GM04504 (cell line): ENCODE measurements at regions not wholly inside any gene's neighbourhood (a gene's known extent, or its start where the extent isn't known, plus 50 kb on each side); places are given as distances from the start of the nearest gene placed in this dataset.

Source experiments
- DNase-seq: peaks from one replicate; pipeline ENCODE4 v3.0.0-alpha.2; 2012; ENCODE audit warnings: low read depth

DNA sequence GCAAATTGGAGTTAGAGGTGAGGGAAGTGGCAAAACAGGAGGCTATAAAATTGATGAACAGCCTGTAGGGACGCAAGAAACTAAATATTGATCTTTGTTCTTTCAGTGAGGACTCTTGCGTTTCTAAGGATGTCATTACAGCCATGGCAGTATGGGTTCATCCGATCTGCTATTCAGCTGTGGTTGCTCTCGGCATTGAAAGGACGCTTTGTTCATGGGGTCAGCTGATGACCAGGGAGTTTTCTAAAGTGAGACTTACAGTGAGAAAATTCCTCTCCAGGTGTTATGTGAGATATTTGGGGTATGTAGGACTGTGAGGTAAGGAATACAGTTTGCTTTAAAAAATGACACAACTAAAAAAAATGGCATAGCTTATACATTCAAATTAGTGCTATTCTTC is 52.7 kb upstream of the PELI1 start:
- DNase-seq: no peak

DNA sequence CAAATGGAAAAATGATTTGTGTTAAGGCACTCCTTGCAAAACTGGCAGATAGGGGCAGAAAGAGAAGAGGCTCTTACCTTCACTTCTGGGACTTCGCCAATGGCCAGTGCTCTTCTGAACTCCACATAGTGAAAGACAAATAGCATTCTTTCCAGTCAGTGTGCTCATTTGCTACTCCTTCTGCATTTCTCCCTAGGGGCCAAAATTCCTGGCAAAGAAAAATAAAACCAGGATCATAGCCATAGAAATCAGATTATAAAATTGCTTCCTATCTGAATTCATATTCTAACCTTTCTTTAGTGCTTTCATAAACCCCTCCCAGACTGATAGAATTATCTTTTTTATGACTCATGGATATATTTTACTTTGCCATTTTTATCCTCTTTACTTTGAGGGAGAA is 56.9 kb upstream of the PELI1 start:
- DNase-seq: no peak

DNA sequence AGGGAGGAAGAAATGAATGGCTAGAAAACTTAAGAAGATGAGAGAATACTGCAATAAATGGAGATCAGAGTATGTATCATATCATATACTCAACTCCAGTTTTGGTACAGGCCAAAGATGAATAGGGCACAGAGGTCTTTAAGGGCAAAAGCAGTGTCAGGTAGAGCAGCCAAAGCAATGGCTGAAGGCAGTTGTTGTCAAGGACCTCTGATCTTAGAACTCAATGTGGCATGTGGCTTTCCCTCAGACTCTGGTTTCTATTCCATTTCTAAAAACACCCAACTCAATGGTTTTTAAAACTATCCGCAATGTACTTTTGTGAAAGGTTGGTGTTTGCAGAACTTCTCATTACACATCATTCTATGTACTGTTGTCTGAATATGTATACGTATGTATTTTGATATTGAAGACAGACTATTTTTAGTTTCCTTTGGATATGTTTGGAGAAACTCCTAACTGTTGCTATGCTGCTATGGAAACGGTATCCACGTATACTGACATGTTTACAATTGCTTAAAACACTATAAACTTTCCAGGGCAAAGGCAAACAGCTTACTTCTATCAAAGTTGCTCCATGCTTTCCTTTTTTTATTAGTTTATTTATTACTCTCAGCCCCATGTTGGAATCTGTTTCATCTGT is 58.1 kb upstream of the PELI1 start:
- DNase-seq: peak; percentile 55

GRCh38 chr2:64203131-64203857 is 59.1 kb upstream of the PELI1 start:
- DNase-seq: peak; percentile 26

DNA sequence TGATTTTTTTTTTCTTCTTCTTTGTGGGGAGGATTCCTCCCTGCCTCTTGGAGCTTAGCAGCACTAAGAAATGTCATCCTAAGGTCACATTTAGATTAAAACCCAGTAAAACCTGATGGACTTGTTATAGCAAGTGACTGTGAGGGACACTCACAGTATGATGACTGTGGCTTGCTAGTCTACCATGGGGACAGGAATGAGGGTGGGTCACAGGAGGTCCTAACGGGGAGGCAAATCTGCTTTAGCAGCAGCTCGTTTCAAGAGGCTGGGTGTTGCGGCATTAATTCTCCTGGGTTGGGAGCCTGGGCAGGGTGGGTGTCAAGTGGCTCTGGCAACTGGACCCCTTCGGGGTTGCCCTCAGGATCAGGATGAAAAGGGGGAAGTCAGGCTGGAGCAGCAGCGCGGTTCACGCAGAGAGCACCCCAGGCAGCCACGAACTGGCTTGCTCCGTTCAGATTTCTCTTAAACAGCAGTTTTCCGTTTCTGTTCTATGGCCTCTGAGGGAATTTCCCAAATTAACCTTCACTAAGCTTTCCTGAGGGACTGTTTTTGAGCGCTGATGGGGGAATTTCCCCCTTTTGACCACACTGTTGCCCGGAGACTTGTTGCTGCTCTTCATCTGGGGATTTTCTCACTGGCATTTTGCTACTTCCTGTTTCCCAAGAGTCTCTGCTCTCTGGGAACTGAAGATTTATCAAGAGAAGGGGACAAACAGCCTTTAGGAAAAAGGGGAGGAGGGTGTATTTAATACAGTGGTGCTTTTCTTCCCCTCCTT is 59.8 kb upstream of the PELI1 start:
- DNase-seq: no peak

- no peak for DNase-seq
Measured at GRCh38 chr2:64204703-64205102, 60.5 kb upstream of the PELI1 start.

- no peak for DNase-seq
Measured at GRCh38 chr2:64205415-64205814, 61.2 kb upstream of the PELI1 start.

DNA sequence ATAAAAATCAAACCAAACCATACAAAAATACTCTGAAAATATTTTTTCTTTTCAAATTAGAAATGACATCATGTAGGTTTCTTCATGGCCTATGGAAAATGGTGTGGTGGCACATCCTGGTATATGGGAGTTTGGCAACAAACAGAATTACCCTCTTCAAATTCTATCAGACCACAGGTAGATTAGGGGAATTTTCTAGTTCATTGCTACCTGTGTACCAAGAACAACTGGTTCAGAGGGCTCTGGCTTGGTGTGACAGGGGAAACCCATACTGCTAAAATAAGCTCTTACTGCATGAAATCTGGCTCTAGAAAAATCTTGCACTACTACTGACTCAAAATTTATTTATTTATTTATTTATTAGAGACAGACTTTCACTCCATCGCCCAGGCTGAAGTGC is 63.4 kb upstream of the PELI1 start:
- DNase-seq: no peak

DNA sequence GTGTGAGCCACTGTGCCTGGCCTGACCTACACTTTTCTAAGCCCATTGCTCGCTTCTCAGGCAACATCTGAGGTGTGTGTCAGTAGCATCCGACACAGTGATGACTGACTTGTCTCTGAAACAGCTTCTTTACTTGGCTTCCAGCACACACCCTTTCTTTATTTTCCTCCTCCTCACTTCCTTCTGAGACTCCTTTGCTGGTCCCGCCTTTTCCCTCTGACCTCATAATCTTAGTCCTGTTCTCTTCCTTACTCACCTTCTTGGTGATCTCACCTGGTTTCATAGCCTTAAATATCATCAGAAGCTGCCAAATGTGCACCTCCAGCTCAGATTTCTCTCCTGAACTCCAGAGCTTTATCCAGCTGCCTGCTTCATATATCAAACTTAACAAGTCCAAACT is 66.6 kb upstream of the PELI1 start:
- DNase-seq: no peak

DNA sequence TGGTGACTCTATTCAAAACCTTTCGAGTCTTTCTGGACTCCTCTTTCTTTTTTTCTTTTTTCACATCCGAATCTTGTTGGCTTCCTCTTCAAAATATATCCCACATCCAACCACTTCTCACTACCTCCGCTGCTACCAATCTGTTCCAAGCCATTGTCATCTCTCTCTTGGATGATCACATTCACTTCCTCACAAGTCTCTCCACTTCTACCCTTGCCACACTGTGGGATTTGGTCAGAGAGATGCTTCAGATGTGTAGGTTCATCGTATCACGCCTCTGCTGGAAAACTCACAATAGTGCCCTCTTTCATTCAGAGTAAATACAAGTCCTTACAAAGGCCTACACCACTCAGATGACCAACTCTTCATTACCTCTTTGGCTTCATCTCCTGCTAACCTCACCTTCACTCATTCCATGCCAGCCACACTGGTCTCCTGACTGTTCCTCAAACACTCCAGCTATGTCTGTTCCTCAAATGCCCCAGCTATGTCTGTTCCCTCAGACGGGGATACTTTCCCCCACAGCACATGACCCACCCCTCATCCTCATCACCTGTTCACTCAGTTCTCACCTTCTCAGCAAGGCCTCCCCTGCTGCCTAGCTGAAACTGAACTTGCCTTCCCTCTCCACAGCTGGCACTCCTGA is 67.2 kb upstream of the PELI1 start:
- DNase-seq: no peak

- DNase-seq: no peak
Measured at GRCh38 chr2:64212346-64212745, 68.1 kb upstream of the PELI1 start.

- DNase-seq: no peak
Measured at GRCh38 chr2:64212801-64213321, 68.6 kb upstream of the PELI1 start.

- DNase-seq: no peak
Measured at GRCh38 chr2:64213532-64214275, 69.5 kb upstream of the PELI1 start.

DNA sequence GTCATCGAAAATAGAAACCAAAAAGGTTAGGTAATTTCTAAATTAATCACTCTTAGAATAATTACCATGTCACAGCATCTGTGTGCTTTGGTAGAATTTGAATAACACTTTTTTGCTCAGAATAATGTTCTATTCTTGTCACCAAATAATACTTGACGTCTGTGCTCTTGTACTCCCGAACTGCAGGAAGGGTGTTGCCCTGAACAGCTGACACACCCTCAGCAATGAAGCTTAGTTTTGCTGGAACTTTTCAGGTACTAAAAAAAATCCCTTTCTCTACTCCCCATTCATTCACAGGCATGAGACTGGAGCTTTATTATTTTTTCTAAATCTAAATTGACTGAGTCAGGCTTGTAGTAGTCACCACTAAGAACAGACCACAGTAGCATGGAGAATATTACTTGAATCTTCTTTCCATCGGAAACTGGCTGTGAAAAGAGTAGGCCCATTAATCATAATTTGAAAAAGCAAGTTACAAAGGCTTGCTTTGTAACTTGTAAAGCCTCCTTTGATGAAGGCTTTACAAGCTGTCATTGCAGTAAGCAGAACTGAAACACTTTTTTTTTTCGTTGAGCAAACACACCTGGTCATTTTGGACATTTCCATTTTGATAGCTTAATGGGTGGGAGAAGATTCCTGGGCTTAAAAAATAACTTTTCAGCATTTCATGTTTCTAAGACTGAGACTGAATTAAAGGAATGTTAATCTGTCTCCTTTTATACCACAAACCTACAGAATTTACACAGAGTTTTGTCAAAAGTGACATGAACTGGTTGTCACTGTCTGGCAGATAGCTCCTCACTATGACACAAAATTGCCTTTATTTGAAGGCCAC is 70.3 kb upstream of the PELI1 start:
- no peak for DNase-seq

DNA sequence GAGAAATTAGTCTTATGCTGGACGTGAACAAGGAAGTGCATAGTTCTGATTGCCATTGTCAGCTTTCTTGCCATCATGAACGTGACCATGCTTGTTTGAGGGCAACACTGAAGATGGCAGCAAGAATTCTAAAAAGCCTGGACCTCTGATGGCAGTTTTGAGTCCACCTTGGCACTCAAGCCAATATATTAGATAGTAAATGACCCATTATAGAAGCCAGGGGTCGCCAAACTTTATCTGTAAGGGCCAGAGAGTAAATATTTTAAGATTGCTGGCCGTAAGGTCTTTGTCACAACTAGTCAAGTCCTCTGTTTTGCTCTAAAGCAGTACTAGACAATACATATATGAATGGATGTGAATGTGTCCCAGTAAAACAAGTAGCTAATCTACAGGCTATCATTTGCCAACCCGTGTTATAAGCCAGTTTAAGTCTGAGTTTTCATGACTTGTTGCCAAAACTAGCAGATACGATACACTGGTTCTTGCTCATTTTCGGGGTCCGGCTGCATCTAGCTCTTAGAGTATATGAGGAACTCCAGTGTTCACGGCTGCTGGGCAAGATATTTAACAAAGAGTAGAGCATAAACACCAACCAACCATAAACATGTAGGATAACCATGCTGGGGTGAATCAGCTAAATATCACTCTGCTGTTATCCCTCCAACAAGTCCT is 73.1 kb upstream of the PELI1 start:
- DNase-seq: no peak

DNA sequence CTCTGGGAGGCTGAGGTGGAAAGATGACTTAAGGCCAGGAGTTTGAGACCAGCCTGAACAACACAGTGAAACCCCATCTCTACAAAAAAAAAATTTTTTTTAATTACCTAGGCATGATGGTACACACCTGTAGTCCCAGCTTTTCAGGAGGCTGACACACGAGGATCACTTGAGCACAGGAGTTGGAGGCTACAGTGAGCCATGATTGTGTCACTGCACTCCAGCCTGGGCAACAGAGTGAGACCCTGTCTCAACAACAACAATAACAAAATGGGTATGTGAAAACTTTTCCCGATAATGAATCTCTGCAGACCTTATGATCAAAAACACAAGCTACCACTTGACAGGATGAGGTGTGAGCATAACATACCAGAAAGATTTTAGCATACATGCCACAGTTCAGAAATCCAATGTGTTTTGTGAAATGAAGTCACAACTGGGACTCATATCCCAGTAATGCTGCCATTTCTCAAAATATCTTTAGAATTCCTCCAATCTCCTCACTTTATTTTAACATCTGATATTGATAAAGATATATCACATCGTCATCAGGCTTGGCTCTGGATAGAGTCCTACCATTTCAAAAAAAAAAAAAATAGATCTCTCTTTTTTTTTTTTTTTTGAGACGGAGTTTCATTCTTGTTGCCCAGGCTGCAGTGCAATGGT is 74.0 kb upstream of the PELI1 start:
- no peak for DNase-seq

DNA sequence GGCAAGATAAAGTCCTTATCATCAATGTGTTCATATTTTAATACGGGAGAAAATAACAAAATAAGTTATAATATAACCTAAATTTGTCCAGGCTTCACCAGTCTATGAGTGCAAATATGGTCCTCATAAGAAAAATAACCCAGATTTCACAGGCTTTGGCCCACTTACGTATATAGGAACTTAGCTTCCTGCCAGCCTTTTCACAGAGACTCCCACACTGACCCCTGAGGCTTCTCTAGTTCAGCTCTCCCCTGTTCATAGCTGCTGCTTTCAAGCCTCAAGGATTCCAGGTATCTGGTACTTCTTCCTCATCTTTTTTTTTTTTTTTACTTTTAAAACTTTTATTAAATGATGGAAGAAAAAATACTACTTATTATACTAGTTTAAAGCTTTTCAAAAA is 74.9 kb upstream of the PELI1 start:
- DNase-seq: no peak

DNA sequence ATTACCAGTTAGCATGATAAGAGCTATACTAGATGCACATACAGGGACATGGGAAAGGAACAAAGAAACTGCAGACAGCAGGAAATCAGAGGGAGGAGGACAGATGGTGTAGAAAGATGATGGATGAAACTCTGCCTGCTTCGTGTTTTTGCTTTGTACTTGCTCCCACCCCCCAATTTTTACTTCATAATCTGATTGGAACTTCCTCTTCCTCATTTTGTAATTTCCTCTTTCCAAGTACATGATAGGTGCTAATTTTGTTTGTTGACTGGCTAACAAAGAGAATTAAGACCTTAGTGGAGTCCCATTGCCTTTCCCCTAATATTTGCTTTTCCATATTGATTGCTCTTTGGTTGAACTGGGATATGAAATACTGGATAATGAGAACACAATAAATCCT is 76.0 kb upstream of the PELI1 start:
- DNase-seq: no peak

GRCh38 chr2:64220894-64221617 is 76.8 kb upstream of the PELI1 start:
- DNase-seq: no peak
